Umbilical cord (tissue), 1 donor: ENCODE measurements at regions not wholly inside any gene's neighbourhood (a gene's known extent, or its start where the extent isn't known, plus 50 kb on each side); places are given as distances from the start of the nearest gene placed in this dataset.

Experiments
- DNase-seq: peaks from one replicate; pipeline ENCODE4 v3.0.0-alpha.2; 2015; ENCODE audit warnings: low spot score

DNA sequence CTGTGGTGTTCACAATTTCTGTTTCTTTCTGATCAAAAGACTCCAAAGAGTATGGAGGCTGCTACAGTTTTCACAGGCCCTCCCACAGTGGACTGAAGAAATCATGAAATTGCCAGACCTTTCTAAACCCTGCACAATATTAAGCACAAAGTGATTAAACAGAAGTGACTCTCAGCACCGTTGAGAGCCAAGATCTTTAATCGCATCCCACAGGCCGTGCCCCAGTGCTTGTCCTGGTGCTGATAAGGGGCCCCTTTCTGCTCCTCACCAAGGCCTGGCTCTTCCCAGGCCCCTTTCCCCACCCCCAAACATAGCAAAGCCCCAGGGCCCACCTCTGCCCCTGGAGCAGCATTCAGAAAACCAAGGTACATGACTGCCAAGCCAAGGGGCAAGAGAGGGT is 57.4 kb upstream of the BMAL1 start:
- DNase-seq, result no peak

- DNase-seq, result no peak
These were observed 55.9 kb upstream of the BMAL1 start for GRCh38 chr11:13221722-13222121.

GRCh38 chr11:13222285-13222684 is 55.3 kb upstream of the BMAL1 start:
- DNase-seq, result no peak

DNA sequence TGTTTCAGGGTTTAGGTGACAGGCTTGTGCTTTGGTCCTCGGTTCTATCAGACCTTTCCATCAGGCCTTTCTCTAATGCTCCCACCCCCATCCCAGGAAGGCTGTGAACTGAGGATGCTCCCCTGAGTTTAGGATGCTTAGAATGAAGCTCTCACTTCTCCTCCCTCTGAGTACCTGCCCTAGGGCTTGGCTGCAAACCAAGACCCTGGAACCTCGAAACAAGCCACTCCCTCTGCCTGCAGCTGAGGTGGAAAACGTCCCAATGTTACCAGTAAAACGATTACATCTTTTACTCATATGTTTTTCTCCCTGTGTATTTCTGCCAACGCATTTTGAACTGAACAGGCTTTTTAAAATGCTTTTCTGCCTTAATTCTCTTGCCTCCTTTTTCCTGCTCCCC is 54.5 kb upstream of the BMAL1 start:
- no peak for DNase-seq

DNA sequence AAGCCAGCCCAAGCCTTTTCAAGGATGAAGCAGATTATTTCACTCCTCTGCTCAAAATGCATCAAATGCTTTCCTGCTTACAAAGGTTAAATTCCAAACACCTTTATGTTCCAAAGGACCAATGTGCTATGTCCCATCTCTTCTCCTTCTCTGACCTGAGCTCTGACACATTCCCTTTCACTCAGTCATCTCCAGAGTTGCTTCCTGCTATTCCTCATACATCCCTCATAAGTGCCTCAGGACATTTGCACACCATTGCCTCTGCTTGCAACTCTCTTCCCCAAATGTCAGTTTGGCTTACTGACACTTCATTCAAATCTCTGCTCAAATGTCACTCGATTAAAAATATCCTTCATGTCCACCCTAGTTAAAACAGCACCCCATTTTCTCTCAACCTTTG is 53.3 kb upstream of the BMAL1 start:
- no peak for DNase-seq

GRCh38 chr11:13225038-13226001 is 52.3 kb upstream of the BMAL1 start:
- DNase-seq, result no peak

DNA sequence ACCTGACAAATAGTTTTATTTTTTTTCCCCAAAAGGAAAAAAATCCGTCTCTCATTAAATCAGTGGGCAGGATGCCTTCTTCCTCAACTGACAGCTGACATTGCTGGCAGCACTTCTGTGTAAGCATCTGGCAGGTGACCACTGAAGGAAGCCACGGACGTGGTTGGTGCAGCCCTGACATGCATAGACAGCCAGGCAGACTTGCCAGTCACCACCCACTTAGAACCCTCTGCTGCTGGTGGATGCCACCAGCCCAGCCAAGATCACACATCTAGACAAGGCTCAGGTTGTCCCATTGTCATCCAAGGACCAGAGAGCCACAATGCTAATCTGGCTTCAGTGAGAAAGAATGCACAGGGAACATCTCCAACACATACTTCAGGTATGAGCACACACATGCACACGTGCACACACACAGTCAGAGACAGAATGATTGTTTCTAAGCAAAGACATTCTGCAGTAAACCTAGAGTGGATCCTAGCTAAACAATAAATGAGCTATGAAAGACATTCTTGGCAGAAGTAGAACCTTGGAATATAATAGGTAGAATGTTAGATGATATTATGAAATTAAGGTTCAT is 49.8 kb upstream of the BMAL1 start:
- no peak for DNase-seq
